IMR-90 (cell line): ENCODE measurements at regions not wholly inside any gene's neighbourhood (a gene's known extent, or its start where the extent isn't known, plus 50 kb on each side); places are given as distances from the start of the nearest gene placed in this dataset.

Experiments
- BHLHE40 ChIP-seq: fragments of 150-350 bp; IDR thresholded peaks from 2 replicates; pipeline ENCODE4 v1.6.1; 2016; ENCODE audit warnings: mild to moderate bottlenecking, low read depth, low read length
- CTCF ChIP-seq: conservative IDR thresholded peaks from 2 replicates; pipeline ENCODE4 v1.5.1; 2012; ENCODE audit warnings: mild to moderate bottlenecking, low read depth, low read length, improper control_type of control experiment
- FOS ChIP-seq: fragments of 150-350 bp; IDR thresholded peaks from 2 replicates; pipeline ENCODE4 v1.6.1; 2016; ENCODE audit warnings: low read depth, low read length
- MAFK ChIP-seq: IDR thresholded peaks from 2 replicates; pipeline ENCODE4 v1.6.1; 2012; ENCODE audit warnings: low read depth, low read length, improper control_type of control experiment
- MAZ ChIP-seq: IDR thresholded peaks from 2 replicates; pipeline ENCODE4 v1.6.1; 2012; ENCODE audit warnings: low read depth, mild to moderate bottlenecking, low read length, improper control_type of control experiment, moderate library complexity, borderline replicate concordance
- MXI1 ChIP-seq: IDR thresholded peaks from 2 replicates; pipeline ENCODE4 v1.6.1; 2012; ENCODE audit warnings: low read depth, mild to moderate bottlenecking, low read length, moderate library complexity, borderline replicate concordance
- POLR2A ChIP-seq: IDR thresholded peaks from 2 replicates; pipeline ENCODE4 v1.6.1; 2012; ENCODE audit warnings: mild to moderate bottlenecking, low read depth, low read length
- RAD21 ChIP-seq: IDR thresholded peaks from 2 replicates; pipeline ENCODE4 v1.6.1; 2012; ENCODE audit warnings: low read length, improper control_type of control experiment

- TF ChIP-seq CTCF (no peak), RAD21 (no peak), POLR2A (no peak), MXI1 (no peak), FOS (no peak), BHLHE40 (no peak), MAZ (no peak), MAFK (no peak)
Observed at GRCh38 chr4:132513491-132513890, 635.6 kb upstream of the PCDH10 start.
